ENCODE measurements at regions not wholly inside any gene's neighbourhood (a gene's known extent, or its start where the extent isn't known, plus 50 kb on each side); places are given as distances from the start of the nearest gene placed in this dataset.
"Not testable (repeated sequence)": the region's sequence is repeated elsewhere in the genome, so short reads cannot be mapped to it uniquely, and the experiment has no call there.

GRCh38 chr5:90284375-90284774, 125.2 kb downstream of the CETN3 start:
- H3K36me3 ChIP-seq (ENCODE audit: insufficient read depth, low read depth, low read length): no peaks in the 10 kb centered on the region
- H3K9me3 ChIP-seq (ENCODE audit: insufficient read depth, low read depth, low read length): no peaks in the 10 kb centered on the region

GRCh38 chr5:90279091-90279490, 130.5 kb downstream of the CETN3 start:
- Histone ChIP-seq H3K4me1 (ENCODE audit: insufficient read depth, low read length) (no peaks in the 10 kb centered on the region), H3K27me3 (ENCODE audit: insufficient read depth, low read length) (no peaks in the 10 kb centered on the region), H3K27ac (ENCODE audit: low read length) (no peak overlapping the region), H3K36me3 (ENCODE audit: insufficient read depth, low read depth, low read length) (no peaks in the 10 kb centered on the region), H3K9ac (ENCODE audit: low read depth, low read length) (no peak overlapping the region), H3K9me3 (ENCODE audit: insufficient read depth, low read depth, low read length) (no peaks in the 10 kb centered on the region), H3K4me3 (ENCODE audit: low read length) (no peak overlapping the region)

More at GRCh38 chr5:90284375-90284774, 125.2 kb downstream of the CETN3 start:
- H3K4me1 ChIP-seq (ENCODE audit: insufficient read depth, low read length): no peaks in the 10 kb centered on the region
- no peak overlapping the region for H3K9ac ChIP-seq (ENCODE audit: low read depth, low read length)
- no peaks in the 10 kb centered on the region for H3K27me3 ChIP-seq (ENCODE audit: insufficient read depth, low read length)
- H3K4me3 ChIP-seq (ENCODE audit: low read length): no peak overlapping the region
- no peak overlapping the region for H3K27ac ChIP-seq (ENCODE audit: low read length)

GRCh38 chr5:90274216-90274615, 135.3 kb downstream of the CETN3 start:
- Histone ChIP-seq H3K9me3 (ENCODE audit: insufficient read depth, low read depth, low read length) (no peaks in the 10 kb centered on the region), H3K36me3 (ENCODE audit: insufficient read depth, low read depth, low read length) (no peaks in the 10 kb centered on the region), H3K4me1 (ENCODE audit: insufficient read depth, low read length) (no peaks in the 10 kb centered on the region), H3K9ac (ENCODE audit: low read depth, low read length) (no peak overlapping the region), H3K4me3 (ENCODE audit: low read length) (no peak overlapping the region), H3K27me3 (ENCODE audit: insufficient read depth, low read length) (no peaks in the 10 kb centered on the region), H3K27ac (ENCODE audit: low read length) (no peak overlapping the region)

GRCh38 chr5:90267646-90268045, 141.9 kb downstream of the CETN3 start:
- Histone ChIP-seq H3K27ac (ENCODE audit: low read length) (no peak overlapping the region), H3K4me3 (ENCODE audit: low read length) (no peak overlapping the region), H3K36me3 (ENCODE audit: insufficient read depth, low read depth, low read length) (no peaks in the 10 kb centered on the region), H3K27me3 (ENCODE audit: insufficient read depth, low read length) (no peaks in the 10 kb centered on the region), H3K9ac (ENCODE audit: low read depth, low read length) (no peak overlapping the region), H3K9me3 (ENCODE audit: insufficient read depth, low read depth, low read length) (no peaks in the 10 kb centered on the region), H3K4me1 (ENCODE audit: insufficient read depth, low read length) (no peaks in the 10 kb centered on the region)

- no peaks in the 10 kb centered on the region for H3K36me3 ChIP-seq (ENCODE audit: insufficient read depth, low read depth, low read length)
- no peaks in the 10 kb centered on the region for H3K27me3 ChIP-seq (ENCODE audit: insufficient read depth, low read length)
- no peak overlapping the region for H3K9ac ChIP-seq (ENCODE audit: low read depth, low read length)
These were observed 144.1 kb downstream of the CETN3 start for GRCh38 chr5:90265545-90265857.

GRCh38 chr5:90264689-90265544, 144.6 kb downstream of the CETN3 start:
- Histone ChIP-seq H3K4me3 (ENCODE audit: low read length) (no peak overlapping the region), H3K4me1 (ENCODE audit: insufficient read depth, low read length) (no peaks in the 10 kb centered on the region), H3K27me3 (ENCODE audit: insufficient read depth, low read length) (no peaks in the 10 kb centered on the region), H3K9me3 (ENCODE audit: insufficient read depth, low read depth, low read length) (no peaks in the 10 kb centered on the region), H3K36me3 (ENCODE audit: insufficient read depth, low read depth, low read length) (no peaks in the 10 kb centered on the region), H3K9ac (ENCODE audit: low read depth, low read length) (no peak overlapping the region), H3K27ac (ENCODE audit: low read length) (no peak overlapping the region)

More at GRCh38 chr5:90265545-90265857, 144.1 kb downstream of the CETN3 start:
- Histone ChIP-seq H3K27ac (ENCODE audit: low read length) (no peak overlapping the region), H3K4me1 (ENCODE audit: insufficient read depth, low read length) (no peaks in the 10 kb centered on the region), H3K9me3 (ENCODE audit: insufficient read depth, low read depth, low read length) (no peaks in the 10 kb centered on the region), H3K4me3 (ENCODE audit: low read length) (no peak overlapping the region)

- H3K4me3 ChIP-seq (ENCODE audit: low read length): no peak overlapping the region
- no peaks in the 10 kb centered on the region for H3K27me3 ChIP-seq (ENCODE audit: insufficient read depth, low read length)
These were observed 146.3 kb downstream of the CETN3 start for GRCh38 chr5:90263102-90263820.

GRCh38 chr5:90251447-90251846, 158.1 kb downstream of the CETN3 start:
- Histone ChIP-seq H3K4me1 (ENCODE audit: insufficient read depth, low read length) (peaks cover 15% of the 10 kb centered on the region; the same call in 1 of the 2 replicates), H3K9me3 (ENCODE audit: insufficient read depth, low read depth, low read length) (no peaks in the 10 kb centered on the region), H3K27ac (ENCODE audit: low read length) (no peak overlapping the region), H3K27me3 (ENCODE audit: insufficient read depth, low read length) (no peaks in the 10 kb centered on the region), H3K9ac (ENCODE audit: low read depth, low read length) (no peak overlapping the region), H3K4me3 (ENCODE audit: low read length) (no peak overlapping the region), H3K36me3 (ENCODE audit: insufficient read depth, low read depth, low read length) (no peaks in the 10 kb centered on the region)

More at GRCh38 chr5:90263102-90263820, 146.3 kb downstream of the CETN3 start:
- Histone ChIP-seq H3K27ac (ENCODE audit: low read length) (no peak overlapping the region), H3K9ac (ENCODE audit: low read depth, low read length) (no peak overlapping the region), H3K9me3 (ENCODE audit: insufficient read depth, low read depth, low read length) (no peaks in the 10 kb centered on the region), H3K4me1 (ENCODE audit: insufficient read depth, low read length) (no peaks in the 10 kb centered on the region), H3K36me3 (ENCODE audit: insufficient read depth, low read depth, low read length) (no peaks in the 10 kb centered on the region)

- Histone ChIP-seq H3K36me3 (ENCODE audit: insufficient read depth, low read depth, low read length) (no peaks in the 10 kb centered on the region), H3K27me3 (ENCODE audit: insufficient read depth, low read length) (no peaks in the 10 kb centered on the region), H3K9ac (ENCODE audit: low read depth, low read length) (no peak overlapping the region), H3K4me3 (ENCODE audit: low read length) (no peak overlapping the region), H3K27ac (ENCODE audit: low read length) (no peak overlapping the region), H3K4me1 (ENCODE audit: insufficient read depth, low read length) (peaks cover 4% of the 10 kb centered on the region; the same call in 1 of the 2 replicates), H3K9me3 (ENCODE audit: insufficient read depth, low read depth, low read length) (no peaks in the 10 kb centered on the region)
These were observed 160.9 kb downstream of the CETN3 start for GRCh38 chr5:90248640-90249039.

- not testable (repeated sequence) for H3K4me1 ChIP-seq (ENCODE audit: insufficient read depth, low read length); H3K4me3 ChIP-seq (ENCODE audit: low read length)
These were observed 165.7 kb downstream of the CETN3 start for GRCh38 chr5:90243848-90244247.

GRCh38 chr5:90233476-90233875, 176.1 kb downstream of the CETN3 start:
- no peak overlapping the region for H3K9ac ChIP-seq (ENCODE audit: low read depth, low read length)
- H3K36me3 ChIP-seq (ENCODE audit: insufficient read depth, low read depth, low read length): no peaks in the 10 kb centered on the region
- no peak overlapping the region for H3K27ac ChIP-seq (ENCODE audit: low read length)
- no peaks in the 10 kb centered on the region for H3K27me3 ChIP-seq (ENCODE audit: insufficient read depth, low read length)
- H3K9me3 ChIP-seq (ENCODE audit: insufficient read depth, low read depth, low read length): no peaks in the 10 kb centered on the region
- H3K4me3 ChIP-seq (ENCODE audit: low read length): no peak overlapping the region
- no peaks in the 10 kb centered on the region for H3K4me1 ChIP-seq (ENCODE audit: insufficient read depth, low read length)

More at GRCh38 chr5:90243848-90244247, 165.7 kb downstream of the CETN3 start:
- not testable (repeated sequence) for H3K27ac ChIP-seq (ENCODE audit: low read length); H3K9me3 ChIP-seq (ENCODE audit: insufficient read depth, low read depth, low read length); H3K36me3 ChIP-seq (ENCODE audit: insufficient read depth, low read depth, low read length); H3K27me3 ChIP-seq (ENCODE audit: insufficient read depth, low read length); H3K9ac ChIP-seq (ENCODE audit: low read depth, low read length)

- H3K36me3 ChIP-seq (ENCODE audit: insufficient read depth, low read depth, low read length): no peaks in the 10 kb centered on the region
- H3K4me1 ChIP-seq (ENCODE audit: insufficient read depth, low read length): no peaks in the 10 kb centered on the region
- H3K9ac ChIP-seq (ENCODE audit: low read depth, low read length): no peak overlapping the region
- no peak overlapping the region for H3K27ac ChIP-seq (ENCODE audit: low read length)
- no peaks in the 10 kb centered on the region for H3K9me3 ChIP-seq (ENCODE audit: insufficient read depth, low read depth, low read length)
- H3K27me3 ChIP-seq (ENCODE audit: insufficient read depth, low read length): no peaks in the 10 kb centered on the region
- no peak overlapping the region for H3K4me3 ChIP-seq (ENCODE audit: low read length)
These were observed 177.9 kb downstream of the CETN3 start for GRCh38 chr5:90231688-90232087.

Measured in iPS-20b (cell line).